ENCODE measurements at regions not wholly inside any gene's neighbourhood (a gene's known extent, or its start where the extent isn't known, plus 50 kb on each side); places are given as distances from the start of the nearest gene placed in this dataset.

- no peak overlapping the region for H3K4me3 Mint-ChIP-seq
- Histone ChIP-seq H3K36me3 (ENCODE audit: control insufficient read depth, insufficient read depth, low read length) (no peaks in the 10 kb centered on the region), H3K4me1 (ENCODE audit: control insufficient read depth, insufficient read depth, low read length) (no peaks in the 10 kb centered on the region), H3K27me3 (ENCODE audit: control insufficient read depth, insufficient read depth, low read length) (no peaks in the 10 kb centered on the region), H3K27ac (ENCODE audit: low read length) (no peak overlapping the region), H3K4me3 (ENCODE audit: low read length) (no peak overlapping the region), H3K9me3 (ENCODE audit: control insufficient read depth, insufficient read depth, low read length) (no peaks in the 10 kb centered on the region)
- H3K27me3 Mint-ChIP-seq (ENCODE audit: low read depth in 2 of 2), result no peaks in the 10 kb centered on the region
- 88% methylated on average over 5 of the region's 5 CpGs for whole genome bisulfite sequencing (ENCODE audit: insufficient coverage)
- DNase-seq, result no peak
- ATAC-seq, result no peak
- H3K9me3 Mint-ChIP-seq, result peaks cover 2 to 6% of the 10 kb centered on the region in 2 donors
- intact Hi-C loops (cut with micrococcal nuclease), result no loop called here
- no peak for TF ChIP-seq CTCF (IDR thresholded peaks at IDR 0.05)
- no peaks in the 10 kb centered on the region for H3K4me1 Mint-ChIP-seq
- H3K36me3 Mint-ChIP-seq, result no peaks in the 10 kb centered on the region
- no peak overlapping the region for H3K27ac Mint-ChIP-seq
Measured at GRCh38 chr1:219271818-219272535, 98.3 kb downstream of the LYPLAL1 start.

DNA sequence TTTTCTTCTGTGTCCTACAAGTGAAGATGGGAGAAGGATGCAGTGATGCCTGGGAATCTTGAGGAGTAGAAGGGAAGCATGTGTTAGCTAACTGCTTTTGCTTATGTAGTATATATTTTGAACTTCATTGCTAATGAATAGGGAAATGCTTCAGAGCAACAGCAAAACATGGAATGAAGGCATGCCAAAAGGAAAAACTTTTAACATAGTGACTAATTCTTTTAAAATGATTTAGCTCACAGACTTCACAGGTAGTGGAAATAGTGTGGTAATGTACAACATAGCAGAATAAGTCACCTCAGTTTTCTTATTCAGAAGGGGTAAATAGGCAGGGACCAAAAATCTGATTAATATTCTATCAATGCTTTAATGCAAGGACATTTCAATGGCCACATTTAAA, 95.5 kb downstream of the LYPLAL1 start:
- Histone ChIP-seq H3K9me3 (ENCODE audit: control insufficient read depth, insufficient read depth, low read length) (no peaks in the 10 kb centered on the region), H3K4me1 (ENCODE audit: control insufficient read depth, insufficient read depth, low read length) (no peaks in the 10 kb centered on the region), H3K36me3 (ENCODE audit: control insufficient read depth, insufficient read depth, low read length) (no peaks in the 10 kb centered on the region), H3K27me3 (ENCODE audit: control insufficient read depth, insufficient read depth, low read length) (no peaks in the 10 kb centered on the region), H3K27ac (ENCODE audit: low read length) (no peak overlapping the region), H3K4me3 (ENCODE audit: low read length) (no peak overlapping the region)
- no peak for DNase-seq
- H3K27ac Mint-ChIP-seq, result no peak overlapping the region
- ATAC-seq, result no peak
- no peak for TF ChIP-seq CTCF (IDR thresholded peaks at IDR 0.05)
- H3K36me3 Mint-ChIP-seq, result no peaks in the 10 kb centered on the region
- H3K27me3 Mint-ChIP-seq (ENCODE audit: low read depth in 2 of 2), result no peaks in the 10 kb centered on the region
- intact Hi-C loops (cut with micrococcal nuclease), result no loop called here
- no peaks in the 10 kb centered on the region for H3K4me1 Mint-ChIP-seq
- peaks cover 0 to 4% of the 10 kb centered on the region in 2 donors for H3K9me3 Mint-ChIP-seq
- H3K4me3 Mint-ChIP-seq, result no peak overlapping the region

GRCh38 chr1:219266524-219266923, 92.8 kb downstream of the LYPLAL1 start:
- no peaks in the 10 kb centered on the region for H3K36me3 ChIP-seq (ENCODE audit: control insufficient read depth, insufficient read depth, low read length)
- no peaks in the 10 kb centered on the region for H3K27me3 Mint-ChIP-seq (ENCODE audit: low read depth in 2 of 2)
- DNase-seq (no peak), ATAC-seq (no peak)
- no peaks in the 10 kb centered on the region for H3K4me1 ChIP-seq (ENCODE audit: control insufficient read depth, insufficient read depth, low read length)
- H3K4me1 Mint-ChIP-seq, result no peaks in the 10 kb centered on the region
- intact Hi-C loops (cut with micrococcal nuclease), result no loop called here
- no peak overlapping the region for H3K4me3 ChIP-seq (ENCODE audit: low read length)
- H3K27me3 ChIP-seq (ENCODE audit: control insufficient read depth, insufficient read depth, low read length), result no peaks in the 10 kb centered on the region
- H3K9me3 ChIP-seq (ENCODE audit: control insufficient read depth, insufficient read depth, low read length), result peaks cover 4% of the 10 kb centered on the region
- peaks cover 0 to 13% of the 10 kb centered on the region in 2 donors for H3K9me3 Mint-ChIP-seq
- H3K27ac ChIP-seq (ENCODE audit: low read length), result no peak overlapping the region
- H3K4me3 Mint-ChIP-seq, result no peak overlapping the region
- H3K27ac Mint-ChIP-seq, result no peak overlapping the region
- 83% methylated on average over 1 of the region's 2 CpGs for WGBS (ENCODE audit: insufficient coverage)
- TF ChIP-seq CTCF (IDR thresholded peaks at IDR 0.05), result no peak
- H3K36me3 Mint-ChIP-seq, result peaks cover 11% of the 10 kb centered on the region

DNA sequence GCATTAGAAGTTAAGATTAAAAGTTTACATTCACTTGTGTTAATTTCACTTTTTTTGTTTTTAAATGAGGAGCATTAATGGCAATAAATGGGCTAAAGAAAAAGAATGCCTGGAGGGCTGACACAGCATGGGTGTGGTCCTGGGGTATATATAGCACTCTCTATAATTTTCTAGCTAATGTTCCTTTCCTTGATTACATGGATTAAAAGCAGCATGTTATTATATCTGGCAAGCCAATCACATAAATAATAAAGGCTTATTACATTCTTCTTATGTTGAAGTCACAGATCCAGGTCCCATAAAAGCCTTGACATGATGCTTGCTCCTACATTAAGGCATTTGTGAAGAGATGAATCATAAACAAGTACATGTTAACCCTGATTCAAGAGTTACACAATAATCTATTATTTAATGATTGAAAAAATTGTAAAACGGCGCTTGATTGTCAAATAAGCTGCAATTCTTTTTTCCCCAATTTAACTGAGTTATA, 91.4 kb downstream of the LYPLAL1 start:
- peaks cover 4% of the 10 kb centered on the region for H3K9me3 ChIP-seq (ENCODE audit: control insufficient read depth, insufficient read depth, low read length)
- no peak for DNase-seq
- no peak overlapping the region for H3K27ac Mint-ChIP-seq
- H3K27me3 Mint-ChIP-seq (ENCODE audit: low read depth in 2 of 2), result no peaks in the 10 kb centered on the region
- H3K36me3 Mint-ChIP-seq, result peaks cover 15% of the 10 kb centered on the region
- no peak for ATAC-seq
- no peaks in the 10 kb centered on the region for H3K27me3 ChIP-seq (ENCODE audit: control insufficient read depth, insufficient read depth, low read length)
- H3K36me3 ChIP-seq (ENCODE audit: control insufficient read depth, insufficient read depth, low read length), result no peaks in the 10 kb centered on the region
- no peak for TF ChIP-seq CTCF (IDR thresholded peaks at IDR 0.05)
- peaks cover 0 to 14% of the 10 kb centered on the region in 2 donors for H3K9me3 Mint-ChIP-seq
- intact Hi-C loops (cut with micrococcal nuclease), result no loop called here
- no peaks in the 10 kb centered on the region for H3K4me1 ChIP-seq (ENCODE audit: control insufficient read depth, insufficient read depth, low read length)
- H3K4me3 ChIP-seq (ENCODE audit: low read length), result no peak overlapping the region
- H3K4me3 Mint-ChIP-seq, result no peak overlapping the region
- H3K27ac ChIP-seq (ENCODE audit: low read length), result no peak overlapping the region
- no peaks in the 10 kb centered on the region for H3K4me1 Mint-ChIP-seq
- WGBS (ENCODE audit: insufficient coverage), result no CpG with 5 or more reads among the region's 2 CpGs

Data from natural killer cell (primary cell).